IPS-20b (cell line): ENCODE measurements at regions not wholly inside any gene's neighbourhood (a gene's known extent, or its start where the extent isn't known, plus 50 kb on each side); places are given as distances from the start of the nearest gene placed in this dataset.

ENCODE experiments used
- H3K27ac ChIP-seq: one replicate; pipeline ENCODE4 v1.5.1; 2013; ENCODE audit warnings: low read length
- H3K27me3 ChIP-seq: 2 replicates; pipeline ENCODE4 v1.6.1; 2013; ENCODE audit warnings: mild to moderate bottlenecking, low read length, inconsistent platforms; ENCODE audit not compliant: insufficient read depth
- H3K36me3 ChIP-seq: 2 replicates; pipeline ENCODE4 v1.6.1; 2013; ENCODE audit warnings: low read depth, mild to moderate bottlenecking, inconsistent platforms, low read length, moderate library complexity; ENCODE audit not compliant: insufficient read depth
- H3K4me1 ChIP-seq: 2 replicates; pipeline ENCODE4 v1.6.1; 2013; ENCODE audit warnings: mild to moderate bottlenecking, control low read depth, inconsistent platforms, low read length, moderate library complexity; ENCODE audit not compliant: insufficient read depth
- H3K4me3 ChIP-seq: 2 replicates; pipeline ENCODE4 v1.5.1; 2013; ENCODE audit warnings: mild to moderate bottlenecking, low read length, inconsistent platforms
- H3K9ac ChIP-seq: 2 replicates; pipeline ENCODE4 v1.6.1; 2013; ENCODE audit warnings: low read depth, mild to moderate bottlenecking, inconsistent platforms, low read length, moderate library complexity
- H3K9me3 ChIP-seq: 2 replicates; pipeline ENCODE4 v1.6.1; 2013; ENCODE audit warnings: mild to moderate bottlenecking, low read depth, low read length, inconsistent platforms; ENCODE audit not compliant: insufficient read depth

DNA sequence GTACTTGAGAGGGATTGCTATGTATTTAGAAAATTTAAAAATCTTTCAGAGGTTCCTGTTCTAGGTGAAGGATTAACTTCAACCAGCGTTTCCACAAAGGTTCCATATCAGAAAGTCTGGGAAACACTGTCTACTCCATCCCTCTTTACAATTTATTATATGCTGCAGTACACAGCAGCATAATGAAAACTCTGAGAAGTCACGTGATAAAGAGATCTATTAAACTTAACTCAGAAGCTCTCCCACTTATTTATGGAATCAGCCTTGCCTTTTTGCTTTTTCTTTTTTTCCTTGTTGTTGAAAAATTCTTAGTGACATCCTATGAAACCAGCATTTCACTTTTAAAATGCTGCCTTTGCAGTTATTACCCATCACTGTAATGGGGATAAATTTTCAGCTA, 186.2 kb downstream of the ACER2 start:
- no peak overlapping the region for H3K9ac ChIP-seq
- no peak overlapping the region for H3K4me3 ChIP-seq
- no peaks in the 10 kb centered on the region for H3K4me1 ChIP-seq
- H3K36me3 ChIP-seq, result no peaks in the 10 kb centered on the region
- H3K27ac ChIP-seq, result no peak overlapping the region
- no peaks in the 10 kb centered on the region for H3K27me3 ChIP-seq
- no peaks in the 10 kb centered on the region for H3K9me3 ChIP-seq

GRCh38 chr9:19587678-19588077, 178.9 kb downstream of the ACER2 start:
- H3K27me3 ChIP-seq, result no peaks in the 10 kb centered on the region
- H3K36me3 ChIP-seq, result no peaks in the 10 kb centered on the region
- H3K4me3 ChIP-seq, result no peak overlapping the region
- no peak overlapping the region for H3K27ac ChIP-seq
- H3K9ac ChIP-seq, result no peak overlapping the region
- no peaks in the 10 kb centered on the region for H3K9me3 ChIP-seq
- H3K4me1 ChIP-seq, result no peaks in the 10 kb centered on the region

DNA sequence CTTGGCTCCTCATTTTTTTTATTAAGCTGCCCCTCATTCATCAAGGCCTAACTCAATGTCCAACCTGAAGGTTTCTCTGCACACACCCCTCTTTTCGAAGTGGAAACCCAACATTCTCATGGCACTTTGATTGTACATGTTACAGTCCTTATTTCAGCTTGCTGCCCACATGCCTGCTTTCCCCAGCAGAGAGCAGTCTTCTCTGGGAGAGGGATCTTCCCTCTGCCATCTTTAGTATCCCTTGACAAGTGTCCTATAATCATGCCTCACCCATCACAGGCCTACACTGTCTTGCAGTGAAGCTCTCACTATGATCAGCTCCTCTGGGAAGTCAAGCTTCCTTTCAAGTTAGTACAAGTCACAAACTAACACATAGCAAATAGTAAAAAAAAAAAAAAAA, 175.1 kb downstream of the ACER2 start:
- no peak overlapping the region for H3K9ac ChIP-seq
- no peak overlapping the region for H3K27ac ChIP-seq
- no peak overlapping the region for H3K4me3 ChIP-seq
- no peaks in the 10 kb centered on the region for H3K9me3 ChIP-seq
- no peaks in the 10 kb centered on the region for H3K27me3 ChIP-seq
- H3K4me1 ChIP-seq, result no peaks in the 10 kb centered on the region; the same call in 1 of the 2 replicates
- no peaks in the 10 kb centered on the region for H3K36me3 ChIP-seq

DNA sequence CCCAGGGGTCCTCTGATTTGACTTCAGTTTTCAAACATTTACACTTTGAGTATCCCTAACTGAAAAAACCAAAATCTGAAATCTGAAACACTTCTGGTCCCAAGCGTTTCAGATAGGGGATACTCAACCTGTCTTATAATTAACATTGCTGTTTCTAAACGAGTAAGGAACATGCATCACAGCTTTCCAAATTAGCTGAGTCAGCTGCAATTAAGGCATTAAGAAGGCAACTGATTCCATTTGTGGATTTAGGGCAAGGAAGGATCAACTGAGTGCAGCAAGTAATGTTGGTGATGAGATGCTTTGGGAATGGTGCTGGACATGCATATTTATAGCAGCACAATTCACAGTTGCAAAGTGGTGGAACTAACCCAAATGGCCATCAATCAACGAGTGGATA, 168.6 kb downstream of the ACER2 start:
- no peaks in the 10 kb centered on the region for H3K9me3 ChIP-seq
- H3K36me3 ChIP-seq, result no peaks in the 10 kb centered on the region
- no peak overlapping the region for H3K27ac ChIP-seq
- H3K4me3 ChIP-seq, result no peak overlapping the region
- no peak overlapping the region for H3K9ac ChIP-seq
- H3K4me1 ChIP-seq, result no peaks in the 10 kb centered on the region; the same call in 1 of the 2 replicates
- H3K27me3 ChIP-seq, result no peaks in the 10 kb centered on the region

GRCh38 chr9:19568946-19569345, 160.1 kb downstream of the ACER2 start:
- Histone ChIP-seq H3K36me3 (no peaks in the 10 kb centered on the region), H3K9ac (no peak overlapping the region)

DNA sequence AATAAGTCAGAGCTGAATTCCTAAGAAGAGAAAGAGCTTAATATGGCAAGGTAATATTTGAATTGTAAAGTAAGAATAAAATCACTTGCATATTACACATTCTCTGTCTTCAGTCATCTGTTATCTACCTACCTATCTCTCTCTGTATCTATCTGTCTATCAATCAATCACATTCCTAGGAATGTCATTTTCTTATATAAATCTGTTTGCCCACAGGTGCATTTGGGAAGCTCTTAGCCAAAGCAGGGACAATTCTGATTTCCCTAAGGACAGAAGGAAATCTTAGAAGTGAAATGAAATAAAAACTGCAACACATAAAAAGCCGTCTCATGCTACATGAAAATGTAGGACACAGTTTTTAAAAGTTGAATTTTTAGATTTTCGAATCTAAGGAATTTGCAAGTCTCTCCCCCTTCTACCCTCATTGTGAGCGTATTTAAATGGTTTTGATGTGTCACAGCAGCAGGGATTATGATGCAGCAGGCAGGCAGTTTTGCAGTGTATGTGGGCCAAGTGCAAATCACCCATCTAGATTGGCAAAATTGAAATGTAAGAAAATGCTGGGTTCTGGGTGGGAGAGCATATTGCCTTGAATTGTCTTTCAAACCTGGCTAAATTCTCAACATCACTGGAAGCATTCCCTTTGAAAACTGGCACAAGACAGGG, 155.7 kb downstream of the ACER2 start:
- no peaks in the 10 kb centered on the region for H3K4me1 ChIP-seq
- no peak overlapping the region for H3K4me3 ChIP-seq
- no peak overlapping the region for H3K9ac ChIP-seq
- no peak overlapping the region for H3K27ac ChIP-seq
- H3K36me3 ChIP-seq, result no peaks in the 10 kb centered on the region
- no peaks in the 10 kb centered on the region for H3K27me3 ChIP-seq
- no peaks in the 10 kb centered on the region for H3K9me3 ChIP-seq

More at GRCh38 chr9:19568946-19569345, 160.1 kb downstream of the ACER2 start:
- Histone ChIP-seq H3K4me3 (no peak overlapping the region), H3K4me1 (no peaks in the 10 kb centered on the region), H3K27me3 (no peaks in the 10 kb centered on the region), H3K9me3 (no peaks in the 10 kb centered on the region), H3K27ac (no peak overlapping the region)

DNA sequence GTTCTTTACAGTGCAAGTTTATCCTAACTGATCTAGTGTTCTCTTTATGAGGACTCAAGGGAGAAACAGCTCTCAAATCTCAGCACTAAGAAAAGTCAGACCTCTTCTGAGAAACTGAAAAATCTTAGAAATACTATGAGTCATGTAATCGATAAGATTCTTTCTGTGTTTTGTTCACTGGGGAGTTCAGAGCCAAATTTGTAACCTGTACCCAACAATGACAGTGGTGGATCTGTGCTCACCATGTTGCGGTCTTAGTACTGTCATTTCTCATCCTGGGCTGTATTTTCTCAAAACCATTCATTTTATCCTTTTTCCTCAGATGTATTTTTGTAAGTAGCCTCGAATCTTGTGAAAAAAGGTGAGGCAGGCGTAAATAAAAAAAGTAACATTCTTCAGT, 146.4 kb downstream of the ACER2 start:
- H3K27ac ChIP-seq, result no peak overlapping the region
- H3K9ac ChIP-seq, result no peak overlapping the region
- no peaks in the 10 kb centered on the region for H3K27me3 ChIP-seq
- H3K9me3 ChIP-seq, result peaks cover 15% of the 10 kb centered on the region
- H3K4me1 ChIP-seq, result peaks cover 3% of the 10 kb centered on the region; the same call in 1 of the 2 replicates
- no peak overlapping the region for H3K4me3 ChIP-seq
- no peaks in the 10 kb centered on the region for H3K36me3 ChIP-seq

- no peak overlapping the region for H3K27ac ChIP-seq
- H3K9ac ChIP-seq, result no peak overlapping the region
- no peaks in the 10 kb centered on the region for H3K27me3 ChIP-seq
- no peaks in the 10 kb centered on the region for H3K36me3 ChIP-seq
- H3K9me3 ChIP-seq, result peaks cover 15% of the 10 kb centered on the region
- no peak overlapping the region for H3K4me3 ChIP-seq
- H3K4me1 ChIP-seq, result peaks cover 3% of the 10 kb centered on the region; the same call in 1 of the 2 replicates
These were observed 145.7 kb downstream of the ACER2 start for GRCh38 chr9:19554529-19554928.

DNA sequence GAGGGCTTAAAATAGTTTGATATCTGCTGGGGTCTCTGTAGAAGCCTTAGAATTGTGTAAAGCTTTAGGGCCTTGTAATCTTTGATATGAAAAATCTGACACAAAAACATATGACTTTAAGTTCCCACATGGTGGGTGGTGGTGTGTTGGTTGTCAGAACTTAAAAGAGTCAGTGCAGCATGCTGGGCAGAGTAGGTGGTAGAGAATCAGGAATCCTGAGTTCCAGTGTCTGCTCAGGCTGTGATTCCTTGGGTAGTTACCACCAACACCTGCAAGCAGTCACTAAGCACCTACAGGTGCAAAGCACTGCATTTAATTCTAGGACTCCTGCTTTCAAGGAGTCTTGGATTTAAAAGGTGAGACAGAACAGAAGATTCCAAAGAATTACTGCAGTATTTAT, 144.6 kb downstream of the ACER2 start:
- Histone ChIP-seq H3K27ac (no peak overlapping the region), H3K4me3 (no peak overlapping the region), H3K9me3 (peaks cover 15% of the 10 kb centered on the region), H3K9ac (no peak overlapping the region), H3K27me3 (no peaks in the 10 kb centered on the region), H3K4me1 (peaks cover 3% of the 10 kb centered on the region; the same call in 1 of the 2 replicates), H3K36me3 (no peaks in the 10 kb centered on the region)

DNA sequence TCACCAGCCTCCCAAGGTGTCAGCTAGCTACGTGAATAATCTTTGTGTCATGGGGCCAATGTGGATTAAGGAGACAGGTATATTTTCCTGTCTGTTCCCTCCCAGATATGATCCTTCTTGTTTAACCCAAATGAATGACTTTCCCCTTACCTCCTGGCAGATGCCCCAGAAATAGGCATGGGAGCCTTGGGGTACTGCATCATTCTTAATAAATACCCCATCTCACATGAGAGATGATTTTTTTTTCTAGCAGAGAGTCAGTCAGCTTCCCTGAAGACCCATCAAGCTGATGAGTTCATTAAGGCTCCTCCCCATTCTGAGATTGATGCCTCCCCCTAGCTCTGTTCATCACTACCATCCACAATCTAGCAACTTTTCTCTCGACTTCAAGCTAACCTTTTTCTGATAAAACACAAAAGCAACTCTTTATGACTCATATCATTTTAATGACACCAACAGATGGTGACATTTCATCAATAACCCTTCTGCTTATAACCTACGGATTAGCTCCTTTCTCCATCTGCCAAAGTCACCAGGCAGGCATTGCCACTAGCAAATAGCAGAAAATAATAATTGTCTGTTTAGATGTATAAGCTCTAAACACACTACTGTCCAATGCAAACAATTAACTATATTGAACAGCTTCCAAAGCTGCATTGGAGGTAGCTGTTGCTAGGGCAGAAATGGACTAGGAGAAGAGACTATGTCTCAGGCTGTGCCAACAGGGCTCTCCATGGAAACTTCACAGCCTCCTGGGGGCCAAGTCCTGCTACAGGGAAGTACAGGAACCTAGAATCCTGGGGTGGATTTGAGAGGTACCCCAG, 143.7 kb downstream of the ACER2 start:
- Histone ChIP-seq H3K4me3 (no peak overlapping the region), H3K27ac (no peak overlapping the region), H3K36me3 (no peaks in the 10 kb centered on the region), H3K27me3 (no peaks in the 10 kb centered on the region), H3K9me3 (peaks cover 8% of the 10 kb centered on the region), H3K4me1 (peaks cover 3% of the 10 kb centered on the region; the same call in 1 of the 2 replicates), H3K9ac (no peak overlapping the region)

GRCh38 chr9:19551124-19551929, 142.5 kb downstream of the ACER2 start:
- Histone ChIP-seq H3K27ac (no peak overlapping the region), H3K9me3 (no peaks in the 10 kb centered on the region), H3K36me3 (no peaks in the 10 kb centered on the region), H3K9ac (no peak overlapping the region), H3K4me3 (no peak overlapping the region), H3K27me3 (no peaks in the 10 kb centered on the region), H3K4me1 (peaks cover 3% of the 10 kb centered on the region; the same call in 1 of the 2 replicates)
